HL-60 (cell line): ENCODE measurements at regions not wholly inside any gene's neighbourhood (a gene's known extent, or its start where the extent isn't known, plus 50 kb on each side); places are given as distances from the start of the nearest gene placed in this dataset.
A peak's percentile ranks its signal among the peaks of the same experiment; 100 is the strongest.

ENCODE experiments used
- DNase-seq, 2 experiments: peaks; one replicate each; pipeline ENCODE4 v3.0.0-alpha.2; 2010 to 2020; ENCODE audit warnings: low read depth in 1 of 2, low spot score in 1 of 2
- H3K27ac ChIP-seq: fragments of 250-450 bp; sonication (Bioruptor Pico); replicated peaks from 2 replicates; pipeline ENCODE4 v1.5.1; 2020; ENCODE audit warnings: mild to moderate bottlenecking, moderate library complexity
- H3K27me3 ChIP-seq: fragments of 250-450 bp; sonication (Bioruptor Pico); 2 replicates; pipeline ENCODE4 v1.5.1; 2021; ENCODE audit warnings: mild to moderate bottlenecking, moderate library complexity; ENCODE audit not compliant: insufficient read depth, poor library complexity, severe bottlenecking
- H3K4me3 ChIP-seq: replicated peaks from 2 replicates; pipeline ENCODE4 v1.5.1; 2011; ENCODE audit warnings: mild to moderate bottlenecking, control low read depth, low read length; ENCODE audit not compliant: insufficient read depth
- CTCF ChIP-seq: IDR thresholded peaks from one replicate; pipeline ENCODE4 v1.5.1; 2011; ENCODE audit warnings: low read length, control low read depth, inconsistent platforms; ENCODE audit not compliant: insufficient read depth
- GABPA ChIP-seq: IDR thresholded peaks from 2 replicates; pipeline ENCODE4 v1.6.1; 2012; ENCODE audit warnings: low read depth
- POLR2AphosphoS5 ChIP-seq: IDR thresholded peaks from 2 replicates; pipeline ENCODE4 v1.6.1; 2012; ENCODE audit warnings: low read depth
- REST ChIP-seq: IDR thresholded peaks from 2 replicates; pipeline ENCODE4 v1.6.1; 2012; ENCODE audit warnings: low read depth; ENCODE audit not compliant: insufficient replicate concordance
- SPI1 ChIP-seq: IDR thresholded peaks from 2 replicates; pipeline ENCODE4 v1.6.1; 2012; ENCODE audit warnings: low read depth, mild to moderate bottlenecking, borderline replicate concordance

- no peaks in the 10 kb centered on the region for H3K27me3 ChIP-seq
- peak; percentile 91; the same call in 1 of the 2 replicates for TF ChIP-seq SPI1
- TF ChIP-seq REST = peak; percentile 44
- TF ChIP-seq POLR2AphosphoS5 = peak; percentile 98
- no peak for TF ChIP-seq CTCF
- peak; percentile 63 for TF ChIP-seq GABPA
- peak; percentile 65 to 96 for DNase-seq
- H3K27ac ChIP-seq = peak overlapping the region; percentile 80
- H3K4me3 ChIP-seq = no peak overlapping the region
Observed at GRCh38 chr10:78250313-78251015, 216.8 kb downstream of the RPS24 start.

GRCh38 chr10:78251016-78251385 is 217.3 kb downstream of the RPS24 start:
- DNase-seq = no peak
- Histone ChIP-seq H3K27me3 (no peaks in the 10 kb centered on the region), H3K4me3 (no peak overlapping the region), H3K27ac (peak overlapping the region; percentile 80)
- TF ChIP-seq REST = no peak
- TF ChIP-seq SPI1 = no peak
- no peak for TF ChIP-seq GABPA
- no peak for TF ChIP-seq CTCF
- no peak for TF ChIP-seq POLR2AphosphoS5

- no peak overlapping the region for H3K4me3 ChIP-seq
- no peak for TF ChIP-seq SPI1
- no peak for TF ChIP-seq GABPA
- TF ChIP-seq POLR2AphosphoS5 = no peak
- TF ChIP-seq REST = no peak
- no peak for TF ChIP-seq CTCF
- H3K27ac ChIP-seq = peak overlapping the region; percentile 80; the same call in 1 of the 2 replicates
- H3K27me3 ChIP-seq = no peaks in the 10 kb centered on the region
- no peak for DNase-seq
Observed at GRCh38 chr10:78252286-78252685, 218.6 kb downstream of the RPS24 start.
